ENCODE measurements at regions not wholly inside any gene's neighbourhood (a gene's known extent, or its start where the extent isn't known, plus 50 kb on each side); places are given as distances from the start of the nearest gene placed in this dataset.
"Not testable (repeated sequence)": the region's sequence is repeated elsewhere in the genome, so short reads cannot be mapped to it uniquely, and the experiment has no call there.

DNA sequence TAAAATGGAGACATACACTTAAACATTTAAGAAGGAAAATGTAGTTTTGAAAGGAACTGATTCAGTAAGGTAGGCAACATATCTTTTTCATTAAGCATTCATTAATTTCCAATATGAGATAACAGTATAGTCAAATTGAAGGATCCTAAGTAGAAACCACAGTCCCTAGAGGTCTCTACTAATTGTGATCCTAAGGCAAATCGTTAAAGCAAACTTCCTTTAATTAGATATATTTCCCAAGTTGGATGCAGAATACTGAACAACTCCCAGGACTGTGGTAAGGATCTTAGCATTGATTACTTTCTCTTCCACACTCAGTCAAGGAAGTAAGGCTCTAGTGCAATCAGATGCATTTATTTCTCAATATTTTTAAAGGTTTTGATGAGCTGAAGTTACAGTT is 604.1 kb upstream of the GJE1 start:
- no peak for TF ChIP-seq CTCF (IDR thresholded peaks at IDR 0.05)
- no peak overlapping the region for H3K4me3 ChIP-seq
- no peak for DNase-seq (ENCODE audit: low spot score)
- no peak overlapping the region for H3K27ac ChIP-seq

GRCh38 chr6:141526985-141527384 is 605.7 kb upstream of the GJE1 start:
- Histone ChIP-seq H3K4me3 (no peak overlapping the region), H3K27ac (no peak overlapping the region)
- DNase-seq (ENCODE audit: low spot score), result no peak
- TF ChIP-seq CTCF (IDR thresholded peaks at IDR 0.05), result no peak

- no peak for TF ChIP-seq CTCF (IDR thresholded peaks at IDR 0.05)
- DNase-seq (ENCODE audit: low spot score), result no peak
- H3K4me3 ChIP-seq, result no peak overlapping the region
- H3K27ac ChIP-seq, result no peak overlapping the region
These were observed 611.3 kb upstream of the GJE1 start for GRCh38 chr6:141521440-141521839.

DNA sequence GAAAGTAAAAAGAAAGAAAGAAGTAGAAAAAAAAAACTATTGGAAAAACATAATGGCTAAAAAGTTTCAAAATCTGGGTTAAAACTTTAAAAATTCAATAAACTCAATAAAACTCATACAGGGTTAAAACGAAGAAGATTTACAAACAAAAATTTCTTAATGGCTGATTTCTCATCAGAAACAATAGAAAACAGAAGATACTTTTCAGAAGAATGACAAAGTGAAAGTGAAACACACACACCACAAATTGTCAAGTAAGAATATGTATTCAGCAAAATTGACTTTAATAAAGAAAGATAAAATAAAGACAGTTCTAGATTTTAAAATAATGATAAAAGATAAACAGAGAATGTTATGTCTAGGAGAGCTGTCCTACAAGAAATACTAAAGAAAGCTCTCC is 618.9 kb upstream of the GJE1 start:
- DNase-seq (ENCODE audit: low spot score), result no peak
- no peak for TF ChIP-seq CTCF (IDR thresholded peaks at IDR 0.05)
- Histone ChIP-seq H3K4me3 (no peak overlapping the region), H3K27ac (no peak overlapping the region)

DNA sequence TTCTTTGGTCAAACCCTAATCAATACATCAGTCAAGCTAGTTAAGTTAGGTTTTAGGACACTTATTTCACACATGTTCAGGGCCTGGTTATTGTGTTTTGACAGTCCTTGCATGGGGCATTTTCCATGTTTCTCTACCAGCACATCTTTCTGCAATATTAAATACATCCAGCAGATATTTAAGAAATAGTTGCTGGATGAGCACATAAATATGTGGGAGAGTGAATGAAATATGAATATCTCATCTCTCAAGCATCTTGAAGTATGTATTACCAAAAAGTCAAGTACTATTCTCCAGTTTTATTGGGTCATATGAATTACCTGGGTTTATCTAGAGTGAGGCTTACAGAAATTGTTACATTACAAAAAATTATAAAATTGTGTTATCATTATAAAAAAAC is 621.9 kb upstream of the GJE1 start:
- H3K27ac ChIP-seq, result no peak overlapping the region
- H3K4me3 ChIP-seq, result no peak overlapping the region
- TF ChIP-seq CTCF (IDR thresholded peaks at IDR 0.05), result no peak
- DNase-seq (ENCODE audit: low spot score), result no peak

DNA sequence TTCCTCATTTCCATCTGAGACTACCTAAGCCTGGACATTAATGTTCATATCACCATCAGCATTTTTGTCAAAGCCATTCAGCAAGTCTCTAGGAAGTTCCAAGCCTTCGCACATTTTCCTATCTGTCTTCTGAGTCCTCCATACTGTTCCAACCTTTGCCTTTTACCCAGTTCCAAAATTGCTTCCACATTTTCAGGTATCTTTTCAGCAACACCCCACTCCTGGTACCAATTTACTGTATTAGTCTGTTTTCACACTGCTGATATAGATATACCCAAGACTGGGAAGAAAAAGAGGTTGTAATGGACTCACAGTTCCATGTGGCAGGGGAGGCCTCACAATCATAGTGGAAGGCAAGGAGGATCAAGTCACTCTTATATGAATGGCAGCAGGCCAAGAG is 626.7 kb upstream of the GJE1 start:
- not testable (repeated sequence) for H3K27ac ChIP-seq; DNase-seq (ENCODE audit: low spot score)

GRCh38 chr6:141504318-141504717 is 628.4 kb upstream of the GJE1 start:
- DNase-seq (ENCODE audit: low spot score); H3K27ac ChIP-seq; H3K4me3 ChIP-seq: not testable (repeated sequence)

More for the DNA sequence above, 626.7 kb upstream of the GJE1 start:
- not testable (repeated sequence) for H3K4me3 ChIP-seq

- H3K27ac ChIP-seq, result no peak overlapping the region
- TF ChIP-seq CTCF (IDR thresholded peaks at IDR 0.05), result no peak
- DNase-seq (ENCODE audit: low spot score), result no peak
- H3K4me3 ChIP-seq, result no peak overlapping the region
These were observed 631.1 kb upstream of the GJE1 start for GRCh38 chr6:141501616-141502015.

All from coronary artery (tissue), 2 donors.